GM19452 (cell line): ENCODE measurements at regions not wholly inside any gene's neighbourhood (a gene's known extent, or its start where the extent isn't known, plus 50 kb on each side); places are given as distances from the start of the nearest gene placed in this dataset.

Experiments
- ATAC-seq: cut with Tn5 transposase; IDR thresholded peaks from one replicate; pipeline ENCODE4 v1.9.1; 2021; ENCODE audit not compliant: unreplicated experiment

DNA sequence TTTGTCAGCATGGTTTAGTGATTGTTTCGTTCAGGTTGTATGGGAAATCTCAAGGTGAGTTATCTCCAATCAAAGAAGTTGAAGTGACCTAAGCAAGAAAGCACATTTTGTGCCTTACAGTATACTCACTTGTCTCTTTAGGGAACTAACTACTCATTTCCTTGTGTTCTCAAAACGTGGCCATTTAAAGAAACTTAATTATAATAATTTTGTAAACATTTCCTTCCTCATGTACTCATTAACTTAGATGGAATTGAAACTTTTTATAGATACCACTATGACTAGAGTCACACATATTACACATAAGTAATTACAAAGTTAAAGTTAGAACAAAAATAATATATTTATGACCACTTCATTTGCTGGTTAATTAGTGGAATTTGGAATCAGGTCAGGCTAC, 552.6 kb downstream of the MRPL39 start:
- ATAC-seq, result no peak

DNA sequence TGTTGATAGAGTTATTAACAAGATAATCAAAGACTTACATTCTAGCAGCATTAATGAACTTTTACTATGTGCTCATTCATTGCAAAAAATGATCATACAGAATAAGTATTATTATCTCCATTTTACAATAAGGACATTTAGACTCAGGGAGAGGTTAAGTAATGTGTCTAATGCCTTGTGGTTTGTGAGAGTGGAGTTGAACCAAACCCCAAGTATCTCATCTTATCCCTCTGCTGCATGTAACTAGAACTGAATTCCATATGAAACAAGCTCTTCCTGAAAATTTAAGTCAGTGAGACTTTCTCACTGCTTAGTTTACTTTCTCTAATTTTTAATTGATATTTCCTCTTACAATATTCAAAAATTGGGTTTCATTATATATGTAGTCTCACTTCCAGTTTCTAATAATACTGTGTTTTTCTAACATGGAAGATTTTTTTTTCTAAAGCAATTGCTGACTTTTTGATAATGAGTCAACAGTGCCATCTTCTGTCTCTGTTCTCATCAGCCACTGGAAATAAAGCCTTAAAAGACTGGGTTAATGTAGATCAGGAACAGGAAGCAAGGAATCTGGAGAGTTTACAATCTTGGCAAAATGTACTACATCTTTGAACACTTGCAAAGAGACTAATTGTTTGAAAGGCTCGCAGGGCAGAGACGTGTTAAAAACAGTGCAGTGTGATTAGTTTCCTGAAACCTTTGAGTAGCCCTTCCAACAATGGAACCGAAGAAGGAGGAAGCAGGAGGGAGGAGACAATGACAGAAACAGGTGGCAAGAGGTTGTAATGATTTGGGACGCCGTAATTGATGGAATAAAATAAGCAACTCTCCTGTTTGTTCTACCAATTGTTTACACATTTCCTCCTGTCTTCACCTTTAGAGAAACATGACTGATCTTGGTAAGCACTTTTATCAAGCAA, 567.6 kb downstream of the MRPL39 start:
- peak; percentile 88 for ATAC-seq

DNA sequence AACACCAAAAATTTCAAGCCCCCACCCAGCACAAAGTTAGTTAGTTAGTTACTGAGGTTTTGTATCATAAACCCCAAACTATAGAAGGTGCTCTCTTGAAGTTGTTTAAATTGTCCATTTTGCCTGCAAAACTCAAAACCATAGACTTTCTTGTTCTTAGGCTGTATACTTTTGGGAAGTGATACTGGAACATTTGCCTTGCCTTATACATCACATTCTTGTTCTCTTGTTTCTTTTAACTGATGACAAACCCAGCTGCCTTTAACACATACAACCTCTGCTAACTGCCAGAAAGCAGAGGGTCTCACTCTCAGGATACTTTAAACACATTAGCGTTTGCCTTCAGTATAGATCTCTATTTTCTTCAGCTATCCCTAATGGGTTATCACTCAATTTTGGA, 570.5 kb downstream of the MRPL39 start:
- no peak for ATAC-seq

DNA sequence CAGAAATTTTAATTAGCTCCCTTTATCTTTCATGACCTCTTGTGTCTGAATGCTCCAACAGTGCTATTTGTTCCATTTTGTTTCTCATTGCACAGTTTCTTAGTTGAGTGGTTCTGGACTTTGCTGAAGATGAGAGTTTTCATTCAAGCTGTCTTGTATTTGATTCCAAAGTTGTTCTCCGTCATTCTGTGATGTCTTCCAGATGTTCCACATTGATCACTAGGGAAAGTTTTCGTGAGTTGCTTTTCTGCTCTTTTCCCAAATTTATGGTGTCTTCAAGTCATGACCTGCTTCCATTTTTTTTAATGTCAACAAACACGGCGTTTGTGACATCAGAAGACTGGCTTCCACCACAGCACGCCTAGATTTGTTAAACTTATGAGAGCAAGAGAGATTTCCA, 575.5 kb downstream of the MRPL39 start:
- no peak for ATAC-seq

DNA sequence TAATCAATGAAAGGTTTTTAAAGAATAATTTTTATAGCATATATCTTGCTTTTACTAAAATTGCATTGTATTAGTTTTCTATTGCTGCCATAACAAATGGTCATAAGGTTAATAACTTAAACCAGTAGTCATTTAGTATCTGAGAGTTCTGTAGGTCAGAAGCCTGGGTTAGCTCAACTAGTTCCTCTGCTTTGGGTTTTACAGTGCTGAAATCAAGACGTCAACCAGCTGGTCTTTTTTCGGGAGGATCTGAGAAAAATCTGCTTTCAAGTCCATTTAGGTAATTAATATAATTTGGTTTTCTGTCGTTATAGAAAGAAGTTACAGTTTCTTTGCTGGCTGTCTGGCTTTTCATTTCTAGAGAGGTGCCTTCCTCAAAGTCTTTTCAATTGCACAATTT, 577.7 kb downstream of the MRPL39 start:
- no peak for ATAC-seq

DNA sequence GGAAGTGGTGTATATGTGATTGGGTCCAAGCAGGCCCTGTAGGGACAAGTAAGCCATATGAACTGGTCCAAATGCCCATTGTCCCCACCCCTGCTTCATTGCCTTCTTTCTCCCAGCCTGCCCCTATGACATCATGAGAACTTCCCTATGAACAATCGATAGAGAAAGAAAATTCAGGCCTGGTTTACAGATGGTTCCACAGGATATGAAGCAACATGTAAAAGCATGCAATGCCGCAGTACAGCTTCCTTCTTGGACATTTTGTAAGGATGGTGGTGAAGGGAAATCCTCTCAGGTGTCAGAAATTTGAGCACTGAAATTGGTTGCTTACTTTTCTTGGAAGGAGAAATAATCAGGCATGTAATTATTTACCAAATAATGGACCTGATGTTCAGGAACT, 581.7 kb downstream of the MRPL39 start:
- no peak for ATAC-seq

DNA sequence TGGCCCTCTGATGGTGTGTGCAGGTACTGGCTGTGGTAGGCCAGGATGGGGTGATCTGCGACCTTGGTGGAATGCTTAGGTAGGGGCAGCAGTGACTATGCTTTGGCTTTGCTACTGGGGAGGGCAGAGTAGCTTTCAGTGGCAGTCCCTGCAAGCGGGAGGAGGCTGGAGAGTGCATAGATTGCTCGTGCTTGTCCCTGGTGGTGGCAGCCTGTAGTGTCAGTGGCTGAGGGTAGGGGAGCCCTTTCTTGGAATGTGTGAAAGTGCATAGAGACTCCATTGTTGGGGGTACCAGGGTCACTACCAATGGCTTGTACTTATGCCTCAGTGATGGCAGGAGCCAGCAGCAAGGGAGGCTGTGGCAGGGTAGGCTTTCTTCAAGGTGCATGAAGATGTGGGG, 582.6 kb downstream of the MRPL39 start:
- no peak for ATAC-seq

DNA sequence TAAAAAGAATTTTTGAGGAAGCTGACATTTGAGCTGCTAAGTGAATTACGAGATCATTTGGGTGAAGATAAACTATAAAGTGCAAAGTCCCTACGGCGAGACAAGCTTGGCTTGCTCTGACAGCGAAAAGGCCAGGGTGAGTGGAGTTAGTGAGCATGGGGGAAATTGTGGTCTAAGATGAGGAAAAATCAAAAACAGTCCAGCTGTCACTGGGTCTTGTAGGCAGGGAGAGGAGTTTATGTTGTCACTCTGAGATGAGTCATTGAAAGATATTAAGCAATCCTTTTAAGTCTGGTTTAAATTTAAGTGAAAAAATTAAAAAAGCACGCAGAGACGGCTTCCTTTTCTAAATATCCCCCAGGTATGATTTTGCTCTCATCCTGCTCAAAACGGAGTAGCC, 601.9 kb downstream of the MRPL39 start:
- ATAC-seq, result no peak

DNA sequence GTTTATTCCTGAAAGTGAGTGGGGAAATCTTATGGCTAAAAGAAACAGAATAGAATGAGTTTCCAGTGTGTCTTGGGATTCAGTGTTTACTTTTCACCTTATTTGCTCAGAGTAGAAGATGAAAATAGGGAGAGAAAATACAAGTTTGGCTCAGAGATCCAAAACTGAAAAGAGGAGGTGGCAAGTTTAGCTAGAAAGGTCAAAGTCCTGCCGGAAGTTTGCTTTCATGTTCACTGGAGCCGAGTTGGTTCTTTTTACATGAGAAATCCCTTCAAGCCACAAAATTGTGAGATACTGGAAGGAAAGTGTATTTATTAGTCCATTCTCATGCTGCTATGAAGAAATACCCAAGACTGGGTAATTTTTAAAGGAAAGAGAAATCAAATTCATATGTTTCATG, 604.6 kb downstream of the MRPL39 start:
- no peak for ATAC-seq

DNA sequence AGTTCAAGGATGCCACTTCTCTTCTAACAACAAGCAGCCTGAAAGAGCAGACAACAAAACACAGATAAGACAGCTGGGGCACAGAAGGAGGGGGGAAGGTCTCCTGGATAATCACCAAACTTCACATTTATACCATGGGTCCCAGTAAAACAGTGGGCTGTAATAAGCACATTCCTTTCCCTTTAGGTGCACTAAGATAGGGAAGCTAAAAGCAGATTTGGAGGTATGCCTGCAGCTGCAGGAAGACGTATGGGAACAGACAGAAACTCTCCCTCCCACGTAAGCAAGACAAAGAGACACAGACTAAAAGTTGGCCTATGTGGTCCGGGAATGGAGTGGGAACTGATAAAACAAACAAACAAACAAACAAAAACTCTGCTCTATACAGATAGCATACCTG, 612.1 kb downstream of the MRPL39 start:
- no peak for ATAC-seq

DNA sequence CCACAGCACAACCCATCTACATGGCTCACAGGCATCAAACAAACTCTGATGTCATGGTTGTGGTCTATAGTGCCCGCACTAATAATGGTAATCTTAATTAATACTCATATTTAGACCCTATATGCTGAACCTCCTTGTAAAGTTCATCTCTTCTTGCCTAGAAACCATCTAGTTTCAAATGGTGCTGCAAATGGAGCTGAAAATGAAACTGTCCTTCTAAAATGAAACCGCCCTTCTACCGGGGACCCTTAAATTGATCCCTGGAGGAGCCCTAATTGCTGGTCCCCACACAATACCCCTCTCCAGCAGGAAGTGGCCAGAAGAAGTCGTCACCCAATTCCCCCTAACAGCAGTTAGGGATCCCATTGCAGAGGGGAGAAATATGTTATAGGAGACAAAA, 612.6 kb downstream of the MRPL39 start:
- ATAC-seq, result no peak

DNA sequence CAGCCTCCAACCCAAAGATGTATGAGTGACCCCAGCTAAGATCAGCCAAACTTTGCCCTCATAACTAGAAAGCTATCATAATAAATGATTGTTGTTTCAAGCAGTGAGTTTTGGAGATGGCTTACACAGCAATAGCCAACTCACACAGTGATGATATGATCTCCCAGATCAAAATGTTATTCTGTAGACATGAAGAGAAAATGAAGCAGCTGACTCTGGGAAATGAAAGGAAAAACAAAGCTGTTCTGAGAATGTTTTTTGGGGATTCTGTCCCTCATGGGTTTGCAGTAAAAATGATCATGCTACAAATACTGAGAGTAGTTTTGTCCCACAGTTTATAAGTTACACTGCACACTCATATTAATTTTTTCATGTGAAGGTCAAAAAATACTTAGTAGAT, 617.8 kb downstream of the MRPL39 start:
- no peak for ATAC-seq

DNA sequence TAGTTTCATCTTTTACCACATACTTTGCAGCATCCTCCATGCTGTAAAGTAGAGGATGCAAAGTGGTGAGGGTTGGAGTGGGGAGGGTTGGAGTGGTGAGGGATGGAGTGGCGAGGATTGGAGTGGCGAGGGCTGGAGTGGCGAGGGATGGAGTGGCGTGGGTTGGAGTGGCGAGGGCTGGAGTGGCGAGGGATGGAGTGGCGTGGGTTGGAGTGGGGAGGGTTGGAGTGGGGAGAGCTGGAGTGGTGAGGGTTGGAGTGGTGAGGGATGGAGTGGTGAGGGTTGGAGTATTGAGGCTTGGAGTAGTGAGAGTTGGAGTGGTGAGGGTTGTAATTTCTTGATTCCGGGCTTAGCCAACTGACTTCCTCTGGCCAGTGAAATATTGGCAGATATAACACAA, 618.3 kb downstream of the MRPL39 start:
- no peak for ATAC-seq

DNA sequence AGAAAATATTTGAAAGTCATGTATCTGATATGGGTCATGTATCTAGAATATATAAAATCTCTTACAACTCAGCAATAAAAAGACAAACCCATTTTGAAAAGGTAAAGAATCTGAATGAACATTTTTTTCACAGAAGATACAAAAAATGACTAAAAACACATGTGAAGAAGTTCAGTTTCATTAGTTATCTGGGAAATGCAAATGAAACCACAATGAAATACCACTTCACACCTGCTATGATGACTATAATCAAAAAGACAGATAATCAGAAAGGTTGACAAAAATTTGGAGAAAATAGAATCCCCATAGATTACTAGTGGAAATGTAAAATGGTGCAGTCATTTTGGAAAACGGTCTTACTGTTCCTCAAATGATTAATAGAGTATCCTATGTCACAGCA, 631.0 kb downstream of the MRPL39 start:
- ATAC-seq, result no peak

DNA sequence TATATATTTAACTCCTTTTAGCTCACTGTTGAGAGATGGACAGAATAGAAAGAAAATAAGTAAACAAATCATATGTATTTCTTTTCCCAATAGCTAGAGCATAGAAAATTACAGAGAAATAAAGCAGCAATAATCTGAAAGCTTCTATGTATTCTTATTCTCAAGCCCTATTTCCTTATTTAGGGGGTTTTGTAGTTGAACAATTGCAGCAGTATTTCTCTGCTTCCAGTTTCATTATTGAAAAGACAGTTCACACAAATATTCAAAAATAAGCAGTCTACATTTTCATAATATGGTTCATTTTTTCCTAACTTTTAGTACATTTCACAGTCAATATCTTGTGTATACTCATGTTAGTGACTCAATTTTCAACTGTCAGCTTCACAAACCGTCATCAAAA, 638.2 kb downstream of the MRPL39 start:
- no peak for ATAC-seq

DNA sequence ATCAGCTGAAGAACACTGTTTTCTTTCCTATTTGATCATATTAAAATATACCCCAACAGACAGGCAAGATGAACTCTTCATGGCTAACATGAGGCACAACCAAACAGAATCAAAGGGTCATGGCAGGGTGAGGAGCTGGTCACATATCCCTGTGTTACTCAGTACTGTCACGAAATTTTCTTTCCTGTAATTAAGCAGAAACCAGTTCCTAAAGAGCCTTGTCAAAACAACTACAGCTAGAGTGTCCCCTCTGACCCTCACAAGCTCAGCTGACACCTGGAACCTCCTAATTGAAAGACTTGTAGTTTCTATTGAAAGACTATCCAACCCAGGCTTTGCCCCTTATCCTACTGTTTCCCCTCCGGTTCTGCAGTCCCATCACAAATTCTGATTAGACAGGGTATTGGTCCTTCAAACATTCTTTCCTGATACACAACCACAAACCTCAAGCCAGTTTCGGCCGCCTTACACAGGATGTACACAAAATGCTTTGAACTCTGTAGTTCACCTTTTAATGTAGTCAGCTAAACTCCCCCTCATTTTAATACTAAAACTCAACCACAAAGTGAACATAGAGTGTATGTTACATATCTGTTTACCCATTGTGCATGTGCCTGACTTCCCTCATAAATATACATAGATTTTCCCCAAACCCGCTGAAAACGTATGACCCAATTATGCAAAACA, 651.9 kb downstream of the MRPL39 start:
- ATAC-seq, result peak; percentile 89

DNA sequence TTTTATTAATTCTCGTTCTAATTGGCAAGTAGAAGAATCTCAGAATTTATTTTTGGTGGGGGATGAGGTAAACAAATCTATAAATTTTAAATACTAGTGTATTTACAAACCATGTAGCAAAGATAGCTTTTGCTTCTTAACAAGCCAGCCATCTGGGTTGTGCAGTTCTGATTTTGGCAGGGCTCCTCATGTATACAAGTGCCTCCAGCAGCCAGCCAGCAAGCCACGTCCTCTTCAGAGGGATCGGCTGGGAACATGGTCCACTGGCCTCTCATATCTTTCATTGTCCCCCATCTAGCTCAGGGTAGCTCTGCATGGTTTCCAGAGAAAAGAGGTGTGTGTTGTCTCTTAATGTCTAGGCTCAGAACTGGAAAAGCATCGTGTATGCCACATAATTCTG, 659.1 kb downstream of the MRPL39 start:
- ATAC-seq, result no peak

DNA sequence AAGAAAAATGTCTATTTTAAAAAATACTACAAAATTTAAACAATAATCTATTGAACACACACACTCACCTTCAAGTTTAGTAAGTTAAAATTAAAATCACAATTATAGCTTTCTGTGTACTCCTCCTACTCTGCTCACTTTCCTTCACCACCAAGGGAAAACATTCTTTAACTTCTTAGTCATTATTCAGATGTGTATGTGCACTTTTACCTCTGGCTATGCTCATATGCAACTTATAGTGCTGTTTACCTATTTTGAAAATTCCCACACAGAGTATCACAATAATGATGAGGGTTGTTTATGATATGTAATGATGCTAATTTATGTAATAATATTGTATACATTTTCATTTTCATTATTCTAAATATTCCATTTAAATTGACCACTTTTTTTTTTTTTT, 661.4 kb downstream of the MRPL39 start:
- ATAC-seq, result no peak

DNA sequence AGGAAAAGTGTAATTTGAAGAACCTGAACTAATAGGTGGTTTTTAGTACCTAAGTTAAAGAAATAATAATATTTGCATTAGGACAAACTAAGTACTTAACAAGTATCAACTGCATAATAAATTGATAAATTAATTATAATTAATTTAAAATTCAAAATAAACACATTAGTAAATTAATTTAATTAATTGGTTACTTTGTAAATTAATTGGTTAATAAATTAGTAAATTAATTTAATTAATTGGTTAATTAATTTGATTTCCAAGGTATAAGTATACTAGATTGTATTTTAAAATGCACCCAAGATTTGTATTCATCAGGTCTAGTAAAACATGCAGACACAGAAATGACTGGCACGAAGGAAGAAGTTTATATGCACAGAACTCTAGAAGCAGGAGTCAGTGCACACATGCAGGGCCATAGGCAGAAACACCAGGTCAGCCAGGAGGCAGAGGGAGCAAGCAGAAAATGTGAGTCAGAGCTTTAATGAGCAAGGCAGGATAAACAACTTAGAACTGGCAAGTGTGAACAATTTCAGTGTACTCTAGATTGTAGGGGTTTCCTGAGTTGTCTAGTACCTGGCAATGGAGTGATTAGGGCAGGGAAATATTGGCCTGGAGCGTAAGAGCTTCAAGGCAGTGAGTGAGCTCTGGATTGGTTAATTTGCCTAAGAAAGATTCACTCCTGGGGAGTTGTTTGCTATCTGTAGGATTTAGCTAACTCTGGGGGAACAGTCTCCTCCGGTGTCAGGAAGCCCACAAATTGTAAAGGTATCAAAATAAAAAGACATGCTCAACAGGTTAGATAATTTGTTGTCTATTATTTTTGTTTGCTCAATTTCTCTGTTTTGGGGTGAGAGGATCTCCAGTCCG, 665.7 kb downstream of the MRPL39 start:
- no peak for ATAC-seq

DNA sequence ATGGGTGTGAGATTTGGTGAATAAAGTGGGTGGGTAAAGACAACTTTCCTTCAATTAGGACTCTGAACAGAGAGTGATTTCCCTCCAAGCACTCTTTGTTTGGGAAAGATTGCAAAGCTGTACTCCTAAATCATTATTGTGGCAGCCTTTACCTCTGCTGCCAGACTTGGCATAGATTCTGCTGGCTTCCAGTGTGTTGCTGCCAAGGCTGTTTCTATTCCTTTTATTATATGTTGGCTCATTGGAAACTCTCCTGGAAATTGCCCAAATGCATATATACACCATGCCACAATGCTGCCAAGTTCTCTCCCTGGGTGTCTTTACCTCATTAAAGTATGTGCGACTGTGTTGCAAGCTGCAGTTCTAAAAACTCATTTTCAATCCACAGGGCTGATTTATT, 668.0 kb downstream of the MRPL39 start:
- no peak for ATAC-seq

DNA sequence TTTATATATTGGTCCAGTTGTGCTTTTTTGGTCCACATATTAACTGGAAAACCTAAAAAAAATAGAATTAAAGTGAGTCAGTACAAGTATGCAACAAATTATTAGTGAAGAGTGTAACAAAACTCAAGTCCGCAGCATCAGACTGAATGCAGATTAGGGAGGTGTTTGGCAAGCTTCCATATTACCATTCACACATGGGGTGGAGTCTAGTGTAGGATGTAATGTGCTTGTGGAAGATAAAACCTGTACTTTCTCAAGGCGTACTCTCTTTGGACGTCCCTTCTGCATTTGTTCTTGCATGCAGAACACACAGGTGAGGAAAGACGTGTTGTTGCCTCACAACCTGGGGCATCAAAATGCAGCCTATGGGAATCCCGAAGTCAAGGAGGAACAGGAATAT, 668.7 kb downstream of the MRPL39 start:
- ATAC-seq, result no peak

DNA sequence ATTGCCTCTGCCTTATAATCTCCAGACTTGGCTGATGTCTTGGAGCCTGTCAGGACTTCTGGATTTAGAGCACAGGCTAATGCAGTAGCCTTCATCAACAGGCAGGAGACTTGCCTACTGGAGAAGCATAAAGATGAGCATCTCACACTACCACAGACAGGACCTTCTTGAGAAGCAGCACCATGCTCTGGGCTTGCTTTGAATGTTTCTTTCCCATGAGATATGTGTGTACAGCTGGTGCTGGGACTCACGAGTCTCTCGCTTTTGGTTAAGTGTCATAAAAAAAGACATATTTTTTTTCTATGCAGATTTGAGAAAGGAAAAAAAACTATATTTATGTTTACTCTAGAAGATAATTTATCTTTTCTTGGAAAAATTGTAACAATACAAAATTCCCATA, 671.3 kb downstream of the MRPL39 start:
- ATAC-seq, result no peak
